ENCODE measurements at regions not wholly inside any gene's neighbourhood (a gene's known extent, or its start where the extent isn't known, plus 50 kb on each side); places are given as distances from the start of the nearest gene placed in this dataset.

Small RNAs in the stretch of these regions (small RNA-seq; reads per million reads assigned to genes)
- 0.12 to 0.64 (median 0.41) reads per million in 4 donors for gene RF00002
- gene RF00026: 0 reads per million in 4 donors
